ENCODE measurements at regions not wholly inside any gene's neighbourhood (a gene's known extent, or its start where the extent isn't known, plus 50 kb on each side); places are given as distances from the start of the nearest gene placed in this dataset.
A peak's percentile ranks its signal among the peaks of the same experiment; 100 is the strongest.
"Not testable (repeated sequence)": the region's sequence is repeated elsewhere in the genome, so short reads cannot be mapped to it uniquely, and the experiment has no call there.

DNA sequence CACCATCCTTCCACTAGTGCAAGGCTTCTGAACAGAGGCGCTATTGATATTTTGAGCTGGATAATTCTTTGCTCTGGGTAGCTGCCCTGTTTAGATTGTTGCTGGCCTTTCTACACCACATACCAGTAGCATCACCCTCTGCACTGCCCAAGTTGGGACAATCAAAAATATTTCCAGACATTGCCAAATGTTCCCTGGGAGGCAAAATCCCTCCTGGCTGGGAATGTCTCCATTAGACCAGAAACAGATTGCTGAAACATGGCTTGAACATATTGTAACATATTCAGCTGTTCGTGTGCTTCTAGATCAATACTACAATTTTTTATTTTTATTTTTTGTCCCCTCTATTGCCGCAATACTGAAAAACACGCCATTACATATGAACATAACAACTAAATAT lies 174.6 kb downstream of the ABCA8 start:
- no peak for DNase-seq (ENCODE audit: low read depth)

DNA sequence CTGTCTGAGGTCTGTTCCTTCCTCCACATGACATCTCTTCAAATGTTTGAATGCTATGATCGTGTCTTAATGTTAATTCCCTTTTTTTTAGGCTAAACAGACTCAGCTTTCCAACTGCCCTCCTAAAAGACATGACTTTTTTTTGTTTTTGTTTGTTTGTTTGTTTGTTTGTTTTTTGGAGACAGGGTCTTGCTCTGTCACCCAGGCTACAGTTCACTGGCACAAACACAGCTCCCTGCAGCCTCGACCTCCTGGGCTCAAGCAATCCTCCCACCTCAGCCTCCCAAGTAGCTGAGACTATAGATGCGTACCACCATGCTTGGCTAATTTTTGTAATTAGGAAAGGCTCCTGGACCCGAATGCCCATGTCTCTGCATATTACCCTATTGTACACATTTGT lies 176.5 kb downstream of the ABCA8 start:
- no peak for DNase-seq (ENCODE audit: low read depth)

DNA sequence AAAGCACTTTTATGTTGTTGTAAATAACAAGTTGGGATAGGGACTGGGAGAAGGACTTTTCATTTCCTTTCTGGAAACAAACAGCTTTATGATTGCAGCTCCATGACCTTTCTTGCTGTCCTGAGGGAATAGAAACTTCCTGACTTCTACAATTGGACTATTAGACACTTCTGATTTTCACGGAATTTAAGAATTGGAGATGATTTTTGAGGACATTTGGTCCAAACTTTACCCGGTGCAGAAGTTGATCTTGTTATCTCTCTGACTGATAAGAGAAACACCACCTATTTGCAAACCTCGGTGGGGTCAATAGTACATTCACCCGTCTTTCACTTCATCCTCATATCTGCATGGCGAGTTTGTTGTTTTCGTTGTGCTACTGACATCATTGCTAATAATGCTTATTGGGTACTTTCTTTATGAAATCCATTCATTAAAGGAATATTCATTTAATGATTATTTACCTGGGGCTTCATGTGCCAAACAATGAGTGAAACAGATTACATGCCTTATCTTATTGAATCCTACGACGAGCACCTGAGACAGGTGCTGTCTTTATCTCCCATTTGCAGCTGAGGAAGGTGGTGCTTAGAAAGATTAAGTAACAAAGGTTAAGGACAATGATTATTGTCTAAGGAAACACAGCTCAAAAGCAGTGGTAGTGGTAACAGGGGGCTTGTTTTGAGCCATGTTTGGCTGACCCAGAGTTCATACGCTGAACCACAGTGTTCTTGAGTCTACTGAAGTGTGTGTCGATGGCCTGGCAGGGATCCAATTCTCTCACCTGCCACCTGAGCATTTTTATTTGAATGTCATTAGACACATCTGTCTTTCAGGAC lies 176.9 kb upstream of the FAM20A start:
- DNase-seq (ENCODE audit: low read depth): no peak

- DNase-seq (ENCODE audit: low read depth): no peak
These were observed 176.2 kb upstream of the FAM20A start for GRCh38 chr17:68777243-68777855.

DNA sequence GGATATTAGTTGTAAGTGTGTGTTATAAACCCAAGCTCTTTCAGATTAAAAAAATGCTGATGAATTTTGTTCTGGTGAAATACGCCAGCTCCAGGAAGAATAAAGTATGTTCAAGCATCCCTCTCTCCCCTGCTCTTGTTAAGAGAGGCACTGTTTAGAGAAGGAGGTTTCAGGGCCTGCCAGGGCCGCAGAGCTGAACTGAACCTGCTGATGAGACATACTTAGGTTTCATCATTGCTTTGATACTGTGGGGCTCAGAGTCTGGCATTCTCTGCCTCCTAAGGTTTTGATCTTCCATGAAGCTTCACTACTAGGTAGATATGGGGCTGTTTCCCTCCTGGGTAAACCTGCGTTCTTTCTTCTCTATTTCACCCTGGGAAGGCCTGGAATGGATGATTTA lies 175.3 kb upstream of the FAM20A start:
- no peak for DNase-seq (ENCODE audit: low read depth)

GRCh38 chr17:68775969-68776368 lies 174.8 kb upstream of the FAM20A start:
- DNase-seq (ENCODE audit: low read depth): no peak

DNA sequence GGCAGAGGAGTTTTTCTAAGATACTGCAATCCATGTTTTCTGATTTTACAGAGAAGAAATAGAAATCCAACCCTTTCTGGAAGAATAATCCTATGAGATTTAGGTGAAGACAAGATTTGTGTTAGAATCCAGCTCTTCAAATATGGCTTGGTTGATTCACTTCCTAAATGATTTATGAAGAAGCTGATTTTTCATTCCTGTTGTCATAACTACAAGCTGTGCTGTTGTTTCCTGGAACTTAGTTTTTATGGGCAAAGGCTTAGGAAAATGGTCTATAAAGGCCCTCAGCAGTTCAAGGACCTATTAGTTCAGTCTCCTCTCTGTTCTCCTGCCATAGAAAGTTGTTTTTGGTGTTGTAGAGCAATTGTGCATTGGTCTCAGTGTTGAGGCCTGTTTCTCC lies 174.2 kb upstream of the FAM20A start:
- no peak for DNase-seq (ENCODE audit: low read depth)

DNA sequence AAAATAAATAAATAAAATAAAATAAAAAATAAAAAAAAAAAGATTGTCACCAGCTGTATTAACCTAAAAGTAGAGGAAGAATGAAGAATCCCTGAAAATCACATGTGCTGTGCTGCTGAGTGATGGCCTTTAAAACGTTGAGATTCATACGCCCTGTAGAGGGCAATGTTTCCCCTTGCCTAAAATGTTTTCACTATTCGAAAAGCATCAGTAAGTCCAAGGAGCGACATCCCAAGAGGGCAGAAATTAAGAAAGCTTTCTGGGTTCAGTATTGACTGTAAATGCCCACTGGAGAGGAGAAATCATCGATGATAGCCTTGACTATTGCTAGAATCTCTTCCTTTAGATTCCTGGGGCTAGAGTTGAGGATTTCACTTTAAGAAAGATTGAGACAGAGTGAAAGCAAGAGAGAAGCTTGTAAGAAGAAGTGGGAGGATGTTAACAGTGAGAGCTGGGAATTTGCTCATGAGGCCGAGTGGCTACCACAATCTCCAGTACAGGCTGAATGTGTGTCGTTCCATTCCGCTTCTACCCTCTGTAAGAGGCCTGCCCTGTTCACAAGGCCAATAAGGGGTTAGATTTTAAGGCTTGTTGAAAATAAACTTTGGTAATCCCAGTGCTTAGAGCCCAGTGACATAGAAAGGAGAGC lies 170.8 kb upstream of the FAM20A start:
- DNase-seq (ENCODE audit: low read depth): no peak

- no peak for DNase-seq (ENCODE audit: low read depth)
These were observed 167.6 kb upstream of the FAM20A start for GRCh38 chr17:68768804-68769203.

GRCh38 chr17:68766640-68767039 lies 165.5 kb upstream of the FAM20A start:
- DNase-seq (ENCODE audit: low read depth): no peak

DNA sequence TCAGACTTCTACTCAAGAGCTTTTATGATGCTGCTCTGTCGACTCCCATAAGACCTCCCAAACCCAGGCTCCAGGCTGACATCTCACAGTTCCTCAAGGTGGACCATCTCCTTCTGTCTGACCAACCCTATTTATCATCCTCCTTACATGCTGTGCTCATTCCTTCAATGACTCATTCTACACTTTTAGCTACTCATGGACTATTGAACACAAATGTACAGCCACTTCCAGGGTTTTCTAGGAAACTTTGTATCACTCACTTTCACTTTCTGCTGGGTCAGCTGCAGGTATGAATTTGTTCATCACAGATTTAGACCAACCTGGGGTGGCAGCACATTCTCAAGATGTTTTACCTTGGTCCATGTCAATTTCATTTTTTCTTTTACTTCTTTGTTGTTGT lies 162.4 kb upstream of the FAM20A start:
- no peak for DNase-seq (ENCODE audit: low read depth)

DNA sequence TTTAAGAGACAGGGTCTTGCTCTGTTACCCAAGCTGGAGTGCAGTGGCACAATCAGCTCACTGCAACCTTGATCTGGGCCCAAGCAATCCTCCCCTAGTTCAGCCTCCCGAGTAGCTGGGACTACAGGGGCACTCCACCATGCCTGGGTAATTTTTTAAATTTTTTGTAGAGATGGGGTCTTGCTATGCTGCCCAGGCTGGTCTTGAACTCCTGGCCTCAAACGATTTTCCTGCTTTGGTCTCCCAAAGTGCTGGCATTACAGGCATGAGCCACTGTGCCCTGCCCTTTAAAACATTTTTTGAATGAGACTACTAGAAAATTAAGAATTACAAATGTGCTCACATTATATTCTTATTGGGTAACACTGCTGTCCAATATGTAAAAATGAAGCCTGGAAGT lies 161.7 kb upstream of the FAM20A start:
- no peak for DNase-seq (ENCODE audit: low read depth)

DNA sequence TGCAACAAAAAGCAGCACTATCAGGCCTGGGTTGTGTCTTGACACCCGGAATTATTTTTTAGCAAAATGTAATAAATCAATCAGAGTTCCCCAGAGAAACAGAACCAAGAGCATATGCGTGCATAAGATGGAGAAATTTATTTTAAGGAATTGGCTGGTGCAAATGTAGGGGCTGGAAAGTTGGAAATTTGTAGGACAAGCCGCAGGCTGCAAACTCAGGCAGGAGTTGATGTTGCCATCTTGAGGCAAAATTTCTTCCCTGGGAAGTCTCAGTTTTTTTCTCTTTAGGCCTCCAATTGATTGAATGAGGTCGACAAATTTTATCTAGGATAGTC lies 158.9 kb upstream of the FAM20A start:
- no peak for DNase-seq (ENCODE audit: low read depth)

DNA sequence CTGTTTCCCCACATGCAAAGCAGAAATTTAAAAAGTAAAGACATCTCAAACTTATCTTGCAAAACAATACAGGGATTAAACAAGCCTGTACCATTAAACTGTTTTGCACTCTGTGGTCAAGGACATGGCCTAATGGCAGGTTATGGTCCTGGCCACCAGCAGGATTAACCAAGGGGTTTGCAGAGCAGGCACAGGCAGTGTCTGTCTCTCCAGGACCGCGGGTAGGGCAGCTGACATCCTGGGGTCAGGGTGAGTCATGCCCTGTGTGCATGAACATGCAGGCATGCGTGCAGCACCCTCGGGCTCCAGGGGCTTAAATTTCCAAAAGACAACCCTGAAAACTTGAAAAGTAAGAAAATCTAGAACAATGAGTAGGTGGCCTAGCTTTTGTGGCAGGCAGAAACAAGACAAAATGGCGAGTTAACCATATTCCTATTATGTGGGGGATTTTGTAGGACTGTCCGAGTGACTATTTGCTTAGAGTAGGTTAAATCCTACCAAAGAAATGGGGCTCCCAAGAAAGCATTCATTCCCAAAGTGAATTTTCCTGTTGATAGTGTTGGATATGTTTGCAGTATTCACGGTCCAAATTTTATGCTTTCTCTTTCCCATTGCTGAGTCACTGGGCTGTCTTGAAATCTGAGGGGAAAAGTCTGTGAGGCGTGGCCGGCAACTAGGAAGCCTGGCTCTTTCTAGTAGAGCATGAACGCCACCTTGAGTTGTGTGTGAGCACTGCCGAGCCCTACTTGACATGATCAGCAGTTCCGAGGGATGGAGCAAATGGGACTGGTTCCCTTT lies 158.4 kb upstream of the FAM20A start:
- peak; percentile 76 for DNase-seq (ENCODE audit: low read depth)

GRCh38 chr17:68759002-68759342 lies 157.8 kb upstream of the FAM20A start:
- DNase-seq (ENCODE audit: low read depth): no peak

DNA sequence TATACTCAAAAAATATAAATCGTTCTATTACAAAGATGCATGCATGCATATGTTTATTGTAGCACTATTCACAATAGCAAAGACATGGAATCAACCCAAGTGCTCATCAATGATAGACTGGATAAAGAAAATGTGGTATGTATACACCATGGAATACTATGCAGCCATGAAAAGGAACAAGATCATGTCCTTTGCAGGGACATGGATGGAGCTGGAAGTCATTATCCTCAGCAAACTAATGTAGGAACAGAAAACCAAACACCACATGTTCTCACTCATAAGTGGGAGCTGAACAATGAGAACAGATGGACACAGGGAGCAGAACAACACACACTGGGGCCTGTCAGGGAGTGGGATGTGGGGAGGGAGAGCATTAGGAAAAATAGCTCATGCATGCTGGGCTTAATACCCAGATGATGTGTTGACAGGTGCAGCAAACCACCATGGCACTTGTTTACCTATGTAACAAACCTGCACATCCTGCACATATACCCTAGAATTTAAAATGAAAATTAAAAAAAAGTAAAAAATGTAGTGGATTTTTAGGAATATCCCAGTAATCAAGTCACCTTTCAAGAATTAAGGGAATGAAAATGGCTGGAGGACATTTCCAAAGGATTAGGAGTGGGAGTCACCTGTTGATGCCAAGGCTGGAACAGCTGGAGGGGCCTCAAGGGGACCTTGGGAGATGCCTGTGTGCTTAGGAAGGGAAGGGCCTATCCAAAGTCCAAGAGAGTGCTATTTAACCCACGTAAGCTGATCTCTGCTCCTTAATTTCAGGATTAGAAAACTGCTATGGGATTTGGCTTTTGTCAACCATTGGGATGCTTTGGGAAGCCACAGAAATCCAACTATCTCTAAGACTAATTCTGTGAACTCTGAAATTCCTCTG lies 156.9 kb upstream of the FAM20A start:
- not testable (repeated sequence) for DNase-seq (ENCODE audit: low read depth)

- DNase-seq (ENCODE audit: low read depth): no peak
These were observed 153.0 kb upstream of the FAM20A start for GRCh38 chr17:68753985-68754769.

DNA sequence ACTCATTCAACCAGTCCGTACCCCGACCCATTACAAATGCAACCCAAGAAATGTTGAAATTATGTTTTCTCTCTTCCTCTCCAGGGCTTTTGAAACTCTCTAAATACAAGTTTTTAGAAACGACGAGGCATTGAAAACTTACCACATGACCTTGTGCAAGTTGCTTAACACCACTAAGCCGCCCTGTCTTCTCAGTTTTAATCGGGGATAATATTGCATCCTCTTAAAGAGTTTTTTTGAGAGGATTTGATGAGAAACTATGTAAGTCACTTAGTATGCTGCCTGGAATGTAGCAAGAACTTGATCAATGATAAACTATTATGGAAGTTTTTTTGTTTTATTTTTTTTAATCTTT lies 149.0 kb upstream of the FAM20A start:
- DNase-seq (ENCODE audit: low read depth): no peak

- no peak for DNase-seq (ENCODE audit: low read depth)
These were observed 148.4 kb upstream of the FAM20A start for GRCh38 chr17:68749349-68750207.

DNA sequence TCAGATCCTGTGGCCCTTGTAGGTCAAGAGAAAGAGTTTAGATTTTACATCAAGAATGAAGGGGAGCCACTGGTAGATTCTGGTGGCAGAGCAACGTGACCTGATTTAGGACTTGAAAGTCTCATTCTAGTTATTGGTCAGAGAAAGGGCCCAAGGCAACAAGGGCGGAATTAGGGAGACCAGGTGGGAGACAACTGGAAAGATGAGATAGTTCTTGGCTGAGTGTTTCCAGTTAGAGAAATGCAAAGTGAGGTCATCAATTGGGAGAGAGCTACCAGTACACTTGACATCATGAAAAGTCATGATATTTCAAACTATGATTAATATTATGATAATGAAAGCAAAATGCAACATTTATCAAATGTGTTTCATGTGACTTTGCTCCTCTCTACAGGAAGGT lies 147.2 kb upstream of the FAM20A start:
- no peak for DNase-seq (ENCODE audit: low read depth)

All from HS-5 (cell line).